GM12891 (cell line): ENCODE measurements at regions not wholly inside any gene's neighbourhood (a gene's known extent, or its start where the extent isn't known, plus 50 kb on each side); places are given as distances from the start of the nearest gene placed in this dataset.

Experiments
- PAX5 ChIP-seq: IDR thresholded peaks from 2 replicates; pipeline ENCODE4 v1.6.1; 2011; ENCODE audit warnings: low read length, moderate library complexity, mild to moderate bottlenecking; ENCODE audit not compliant: insufficient read depth, severe bottlenecking
- POLR2A ChIP-seq: IDR thresholded peaks from 2 replicates; pipeline ENCODE4 v1.6.1; 2011; ENCODE audit warnings: low read depth, low read length, control low read depth
- POLR2AphosphoS5 ChIP-seq: IDR thresholded peaks from 2 replicates; pipeline ENCODE4 v1.6.1; 2011; ENCODE audit warnings: low read depth, low read length, control low read depth
- SPI1 ChIP-seq: IDR thresholded peaks from 2 replicates; pipeline ENCODE4 v1.6.1; 2011; ENCODE audit warnings: low read depth, low read length, control low read depth
- TAF1 ChIP-seq: IDR thresholded peaks from 2 replicates; pipeline ENCODE4 v1.6.1; 2011; ENCODE audit warnings: low read depth, low read length, control low read depth

- TF ChIP-seq POLR2AphosphoS5 (no peak), POLR2A (no peak), TAF1 (no peak), PAX5 (no peak), SPI1 (no peak)
These were observed 432.9 kb downstream of the SETD4 start for GRCh38 chr21:35627462-35627861.
